LoVo (cell line): ENCODE measurements at regions not wholly inside any gene's neighbourhood (a gene's known extent, or its start where the extent isn't known, plus 50 kb on each side); places are given as distances from the start of the nearest gene placed in this dataset.

ENCODE experiments used
- DNase-seq: peaks from one replicate; pipeline ENCODE4 v3.0.0-alpha.2; 2016; ENCODE audit warnings: low spot score

DNA sequence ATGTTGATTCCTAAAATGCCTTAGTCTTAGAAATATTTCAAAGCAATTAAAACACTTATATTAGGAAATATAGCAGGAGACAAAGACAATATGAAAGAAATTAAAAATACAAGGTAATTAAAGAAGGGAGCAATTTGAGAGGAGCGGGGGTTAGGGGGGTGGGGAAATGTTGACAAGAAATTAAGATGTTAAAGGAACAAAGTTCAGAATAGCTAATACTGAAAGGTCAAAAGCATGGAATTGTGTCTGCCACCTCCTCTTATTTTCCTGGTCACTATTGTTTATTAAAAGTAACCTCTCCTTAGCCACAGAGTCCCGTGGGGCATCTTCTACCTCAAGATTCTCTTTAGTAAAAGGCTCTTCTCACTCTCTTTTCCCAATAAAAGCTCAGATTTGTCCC is 244.1 kb downstream of the MREG start:
- DNase-seq: no peak

DNA sequence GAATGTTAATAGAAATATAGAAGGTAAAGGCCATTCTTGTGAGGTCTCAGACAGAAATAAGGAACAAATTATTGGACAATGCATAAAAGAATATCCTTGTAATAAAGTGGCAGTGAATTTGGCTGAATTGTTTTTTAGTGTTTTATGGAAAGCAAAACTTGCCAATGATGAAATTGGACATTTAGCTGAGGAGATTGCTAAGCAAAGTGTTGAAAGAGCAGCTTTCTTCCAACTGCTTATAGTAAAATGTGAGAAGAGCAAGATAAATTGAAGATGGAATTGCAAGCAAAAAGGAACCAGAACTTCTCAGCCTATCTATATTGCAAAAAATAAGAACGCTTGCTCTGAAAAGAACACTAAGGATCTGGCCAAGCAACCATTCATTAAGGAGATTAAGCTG is 245.7 kb downstream of the MREG start:
- no peak for DNase-seq

DNA sequence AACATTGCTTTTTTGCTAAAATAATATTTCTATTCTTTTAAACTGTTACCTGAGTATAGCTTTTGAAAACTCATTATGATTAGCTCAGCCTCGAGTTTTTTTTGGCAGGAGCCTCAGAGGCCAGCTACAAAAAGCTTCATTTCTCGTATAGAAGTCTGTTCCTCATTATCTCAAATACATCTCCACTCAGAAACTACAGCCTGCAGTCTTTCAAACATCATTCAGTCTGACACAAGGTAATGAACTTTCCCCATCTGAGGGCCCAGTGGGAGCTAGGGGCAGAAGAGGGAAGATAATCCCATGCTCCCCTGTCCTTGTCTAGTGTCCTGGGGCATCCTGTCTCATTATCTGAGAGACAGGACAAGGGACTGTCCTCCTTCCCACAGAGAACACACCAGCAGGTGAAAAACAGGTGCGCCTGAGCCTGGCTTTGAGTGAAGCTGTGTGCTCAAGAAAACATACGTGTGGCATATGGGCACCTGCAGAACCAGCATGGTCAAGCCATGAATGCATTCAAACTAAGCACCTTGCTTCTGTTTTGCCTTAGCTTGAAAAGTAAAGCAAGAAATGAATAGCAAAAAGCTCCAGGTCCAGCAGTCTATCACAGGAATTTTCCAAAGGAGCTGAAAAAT is 247.5 kb downstream of the MREG start:
- no peak for DNase-seq

DNA sequence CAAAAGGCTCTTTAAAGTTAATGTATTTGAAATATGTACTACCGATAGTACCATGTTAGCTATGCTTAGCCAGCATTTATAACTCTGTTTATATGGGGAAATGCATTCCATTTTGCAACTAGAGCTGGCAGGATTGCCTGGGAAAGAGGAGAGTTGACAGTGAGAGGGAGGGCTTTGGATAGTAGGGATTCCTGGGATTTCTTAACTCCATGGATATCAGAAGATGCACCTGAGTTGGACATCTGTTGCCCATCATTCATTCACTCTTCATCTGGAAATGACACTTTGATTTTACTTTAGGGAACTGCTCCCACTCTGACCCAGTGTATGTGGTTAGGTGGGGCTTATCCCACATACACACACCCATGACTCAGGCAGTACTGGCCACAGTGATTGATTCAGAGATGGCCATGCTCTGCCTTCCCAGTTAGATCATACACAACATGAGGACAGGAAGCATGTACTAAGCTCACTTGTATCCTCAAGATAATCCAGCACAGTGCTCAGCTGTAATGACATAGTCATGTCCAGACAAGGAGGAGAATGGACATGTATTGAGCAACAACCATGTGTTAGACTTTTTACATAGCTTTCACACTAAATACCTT is 248.8 kb downstream of the MREG start:
- DNase-seq: no peak

DNA sequence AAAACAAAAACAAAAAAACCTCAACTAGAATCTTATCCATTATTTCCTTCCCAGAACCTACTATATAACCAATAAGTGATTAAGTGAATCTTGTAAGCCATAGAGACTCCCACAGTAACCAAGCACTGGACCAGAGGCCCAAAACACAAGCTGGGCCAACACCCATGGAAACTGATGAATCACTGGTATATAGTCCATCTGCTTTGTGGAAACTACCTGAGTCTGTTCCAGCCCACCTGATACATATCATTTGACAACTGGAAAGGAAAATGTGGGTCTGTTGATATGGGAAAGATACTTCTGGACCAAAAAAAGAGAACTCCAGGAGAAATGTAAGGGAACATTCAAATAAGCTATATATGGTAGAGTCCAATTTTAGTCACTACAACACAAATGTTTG is 252.8 kb downstream of the MREG start:
- no peak for DNase-seq

DNA sequence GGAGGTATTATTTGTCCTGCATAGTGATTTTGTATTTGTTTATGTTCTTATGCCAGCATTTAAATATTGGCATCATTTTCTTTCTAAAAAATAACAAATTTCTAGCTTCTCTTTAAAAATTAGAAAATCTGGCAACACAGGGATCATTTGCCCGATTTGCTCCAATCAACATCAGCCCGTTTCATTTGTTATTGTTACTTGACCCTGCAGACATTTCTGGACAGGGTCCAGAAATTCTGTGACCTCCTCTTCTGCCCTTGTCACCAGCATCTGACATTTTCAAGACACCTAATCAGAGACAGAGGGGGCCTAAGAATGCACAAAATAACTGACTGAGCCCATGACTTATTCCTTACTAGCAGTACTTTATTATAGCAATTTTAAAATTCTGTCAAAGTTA is 253.3 kb downstream of the MREG start:
- no peak for DNase-seq

DNA sequence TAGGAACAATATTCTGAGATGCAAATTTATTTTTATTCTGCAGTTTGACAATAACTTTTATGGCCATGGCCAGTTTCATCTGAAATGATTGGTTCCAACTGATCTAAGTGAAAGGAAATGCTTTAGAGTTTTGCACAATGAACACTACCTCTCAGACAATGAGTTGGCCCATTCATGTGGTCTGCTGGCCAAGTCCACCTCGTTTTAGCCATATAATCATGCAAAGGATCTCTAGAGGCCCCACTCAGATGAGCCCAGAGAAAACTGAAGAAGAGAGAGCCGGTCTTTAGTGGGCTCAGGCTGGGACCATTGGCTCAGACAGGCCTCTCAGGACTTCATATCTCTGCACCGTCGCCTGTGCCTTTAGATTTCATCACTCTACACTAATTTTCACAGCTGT is 254.7 kb downstream of the MREG start:
- DNase-seq: no peak

DNA sequence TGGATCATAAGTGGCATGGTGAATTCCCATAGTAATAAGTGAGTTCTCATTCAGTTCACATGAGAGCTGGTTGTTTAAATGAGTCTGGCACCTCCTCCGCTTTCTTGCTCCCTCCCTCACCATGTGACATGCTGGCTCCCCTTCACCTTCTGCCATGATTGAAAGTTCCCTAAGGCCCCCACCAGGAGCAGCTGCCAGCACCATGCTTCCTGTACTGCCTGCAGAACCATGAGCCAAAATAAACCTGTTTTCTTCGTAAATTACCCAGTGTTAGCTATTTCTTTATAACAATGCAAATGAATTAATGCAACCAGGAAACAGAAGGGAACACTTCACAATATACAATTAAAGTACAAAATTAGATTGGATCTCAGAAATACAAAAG is 257.0 kb downstream of the MREG start:
- DNase-seq: no peak

DNA sequence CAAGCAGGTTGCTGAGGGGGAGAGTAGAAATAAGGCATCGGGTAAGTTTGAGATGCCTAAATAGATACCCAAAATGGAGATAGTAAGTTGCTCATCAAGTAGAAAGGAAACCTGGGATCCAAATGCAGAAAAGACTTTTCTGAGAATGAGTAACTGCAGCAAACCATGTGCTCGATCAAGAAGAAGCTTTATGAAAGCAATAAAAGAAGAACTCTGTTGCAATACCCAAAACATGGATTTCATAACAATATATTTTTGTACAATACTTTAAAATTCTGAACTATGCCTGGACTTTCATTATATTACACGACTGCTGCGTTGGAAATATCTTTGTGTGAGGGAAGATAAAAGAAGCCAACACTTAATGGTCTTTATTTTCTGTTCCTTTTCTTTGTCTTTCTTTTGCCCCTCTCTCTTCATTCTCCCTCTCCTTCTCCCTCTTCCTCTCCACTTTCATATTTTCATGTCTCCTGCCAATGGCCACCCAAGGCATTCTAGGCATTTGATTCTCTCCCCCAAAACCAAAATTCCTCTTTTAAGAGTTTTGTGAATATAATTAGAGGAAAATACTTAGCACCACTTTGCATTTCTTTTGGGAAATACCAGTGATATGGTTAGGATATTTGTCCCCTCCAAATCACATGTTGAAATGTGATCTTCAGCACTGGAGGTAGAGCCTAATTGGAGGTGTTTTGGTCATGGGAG is 257.6 kb downstream of the MREG start:
- DNase-seq: no peak

DNA sequence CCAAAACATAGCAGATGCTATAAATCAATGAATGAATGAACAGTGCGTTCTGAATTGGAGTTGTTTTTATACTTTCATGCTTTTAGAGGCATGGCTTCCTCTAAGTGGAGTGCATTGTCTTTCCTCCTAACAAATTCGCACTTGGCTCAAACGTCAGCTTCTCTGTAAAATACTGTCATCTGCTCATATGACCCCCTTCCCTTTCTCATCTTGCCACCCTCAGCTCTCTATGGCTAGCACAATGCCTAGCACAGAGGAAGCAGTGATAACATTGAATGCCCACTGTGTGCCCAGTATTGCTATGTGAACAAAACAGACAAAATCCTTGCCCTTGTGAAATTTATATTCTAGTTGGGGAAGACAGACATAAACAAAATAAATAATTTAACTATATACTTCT is 258.8 kb downstream of the MREG start:
- no peak for DNase-seq

DNA sequence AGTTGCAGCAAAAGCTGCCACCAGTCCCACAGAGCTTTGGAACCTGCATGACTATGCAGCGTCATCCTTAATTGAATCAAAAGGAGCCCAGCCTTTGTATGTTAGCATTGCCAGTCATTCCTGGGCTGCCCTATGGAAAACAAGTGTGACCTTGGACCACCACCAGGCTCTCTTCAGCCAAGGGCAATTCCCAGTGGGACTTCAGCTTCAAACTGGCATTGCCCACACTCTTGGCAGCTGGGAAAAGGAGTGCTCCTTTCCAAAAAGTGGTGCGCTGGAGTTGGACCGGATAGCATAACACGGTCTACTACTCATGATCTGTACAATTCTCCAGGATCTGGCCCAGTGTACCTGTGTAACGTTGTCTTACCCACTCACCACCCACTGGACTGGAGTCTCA is 259.5 kb downstream of the MREG start:
- DNase-seq: no peak

DNA sequence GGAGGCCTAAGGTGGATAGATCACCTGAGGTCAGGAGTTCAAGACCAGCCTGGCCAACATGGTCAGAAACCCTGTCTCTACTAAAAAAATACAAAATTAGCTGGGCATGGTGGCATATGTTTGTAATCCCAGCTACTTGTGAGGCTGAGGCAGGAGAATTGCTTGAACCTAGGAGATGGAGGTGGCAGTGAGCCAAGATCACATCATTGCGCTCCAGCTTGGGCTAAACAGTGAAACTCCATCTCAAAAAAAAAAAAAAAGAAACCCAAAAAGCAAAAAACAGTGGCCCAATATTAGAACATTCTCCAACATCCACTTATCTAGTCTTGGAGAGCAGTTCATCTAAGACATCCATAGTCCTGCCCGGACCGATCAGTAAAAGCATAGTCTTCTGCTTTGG is 260.4 kb downstream of the MREG start:
- no peak for DNase-seq

DNA sequence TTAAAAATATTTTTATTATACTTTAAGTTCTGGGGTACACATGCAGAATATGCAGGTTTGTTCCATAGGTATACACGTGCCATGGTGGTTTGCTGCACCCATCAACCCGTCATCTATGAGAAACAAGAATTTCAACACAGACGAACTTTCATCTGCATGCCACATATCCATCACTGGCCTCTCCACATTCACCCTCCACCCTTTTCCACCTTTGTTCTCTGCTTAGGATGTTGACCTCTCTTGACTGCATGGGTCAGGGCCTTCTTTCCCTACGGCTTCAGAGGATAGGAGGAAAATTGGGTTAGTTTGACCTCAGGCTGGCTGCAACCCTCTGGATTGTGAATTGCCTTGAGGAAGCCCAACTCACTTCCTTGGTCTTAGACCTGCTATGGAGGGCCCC is 260.9 kb downstream of the MREG start:
- no peak for DNase-seq

DNA sequence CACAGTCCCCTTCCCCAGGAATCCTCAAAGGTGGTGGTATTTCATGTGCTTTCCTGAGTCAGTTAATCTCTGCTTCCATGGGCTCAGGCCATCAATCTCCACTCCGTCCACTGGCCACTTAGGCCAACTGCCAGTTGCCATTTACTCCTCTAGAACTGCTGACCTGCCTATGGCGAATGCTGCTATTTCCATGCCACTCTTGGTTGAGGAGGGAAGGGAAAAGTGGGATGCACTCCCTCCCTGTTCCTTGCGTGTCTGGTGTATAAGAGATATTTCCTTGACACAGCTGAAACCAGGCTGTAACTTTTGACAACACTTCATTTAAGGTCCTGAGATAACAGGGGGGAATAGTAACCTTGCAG is 261.5 kb downstream of the MREG start:
- no peak for DNase-seq

DNA sequence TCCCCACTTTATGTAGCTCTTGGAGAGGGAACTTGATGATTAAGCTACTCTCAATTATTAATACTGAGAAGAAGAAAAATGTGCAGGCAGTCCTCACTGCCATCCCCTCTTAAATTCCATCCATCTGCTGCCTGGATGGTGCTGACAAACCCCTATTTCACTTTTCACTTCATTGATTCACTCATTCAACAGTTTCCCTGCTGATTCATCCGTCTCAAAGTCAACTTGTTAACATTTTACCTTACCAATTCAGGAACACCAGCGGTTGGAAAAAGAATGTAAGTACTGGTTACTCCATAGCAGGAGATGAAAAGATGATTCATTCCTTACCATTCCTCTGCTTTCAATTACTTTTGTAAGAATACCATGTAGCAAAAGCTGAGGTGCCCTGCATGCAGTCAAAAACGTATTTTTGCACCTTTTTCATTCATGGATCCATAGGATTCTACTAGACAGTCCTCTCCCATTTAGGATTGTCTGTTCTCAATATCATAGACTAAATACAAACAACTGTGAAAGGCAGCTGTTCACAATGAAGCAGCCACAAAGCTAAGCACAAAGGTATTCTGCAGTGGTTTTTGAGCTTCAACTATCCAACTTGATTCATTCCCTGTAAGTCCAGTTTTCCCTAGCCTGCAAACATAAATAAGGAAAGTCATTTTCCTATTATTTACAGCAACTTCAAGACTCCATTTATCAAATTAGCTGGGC is 262.0 kb downstream of the MREG start:
- no peak for DNase-seq

DNA sequence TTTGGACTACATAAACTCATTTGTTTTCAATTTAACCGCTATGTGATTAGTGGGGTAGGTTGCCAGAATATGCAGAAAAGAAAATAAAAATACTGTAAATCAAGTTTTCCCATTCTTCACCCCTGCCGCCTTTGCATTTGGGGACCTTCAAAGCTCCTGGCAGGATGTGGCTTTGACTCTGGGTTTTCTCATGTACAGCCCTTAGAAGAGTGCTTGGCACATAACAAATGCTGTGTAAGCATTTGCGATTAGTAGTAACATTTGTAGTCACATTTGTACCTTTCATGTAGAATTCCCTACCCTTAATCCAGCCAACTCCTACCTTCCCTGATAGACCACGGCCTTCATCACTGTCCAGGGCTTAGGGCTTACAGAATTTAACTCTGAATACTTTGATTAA is 262.6 kb downstream of the MREG start:
- no peak for DNase-seq

DNA sequence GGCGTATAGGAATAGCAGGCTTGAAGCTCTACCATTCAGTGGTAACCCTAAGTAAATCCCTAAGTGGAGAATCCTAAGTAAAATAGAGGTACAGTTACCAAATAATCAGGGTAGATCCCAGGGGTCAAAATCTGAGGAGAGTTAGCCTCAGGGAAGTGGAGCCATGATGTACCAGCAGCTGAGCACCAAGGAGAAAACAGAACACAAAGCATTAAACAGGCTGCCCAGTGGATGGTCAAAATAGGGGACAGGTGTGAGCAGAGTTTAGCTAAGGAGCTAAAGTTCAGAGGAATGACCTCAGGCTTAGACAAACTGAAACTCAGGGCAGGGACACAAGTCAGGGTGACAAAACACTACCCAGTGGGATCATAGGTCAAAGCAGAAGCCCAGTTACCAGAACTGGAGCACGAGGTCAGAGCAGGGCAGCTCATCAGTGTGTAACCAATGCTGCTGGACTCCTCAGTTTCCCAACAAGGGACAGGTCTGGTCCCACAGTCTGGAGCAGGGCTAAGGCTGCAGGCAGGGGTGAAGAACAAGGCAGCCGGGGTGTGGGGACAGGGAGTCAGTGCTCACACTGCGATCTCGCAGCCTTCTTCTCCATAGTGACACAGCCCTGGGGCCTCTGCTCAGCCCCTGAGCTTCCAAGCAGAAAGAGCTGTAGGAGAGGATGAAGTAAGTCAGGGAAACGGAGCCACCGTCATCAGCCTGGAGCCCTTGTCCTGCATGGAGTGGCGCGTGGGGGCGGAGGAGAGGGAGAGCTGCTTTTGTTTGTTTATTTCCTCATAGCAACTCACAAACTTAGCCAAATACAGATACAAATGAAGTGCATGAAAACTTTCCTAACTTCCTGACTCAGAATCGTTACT is 264.0 kb downstream of the MREG start:
- no peak for DNase-seq

DNA sequence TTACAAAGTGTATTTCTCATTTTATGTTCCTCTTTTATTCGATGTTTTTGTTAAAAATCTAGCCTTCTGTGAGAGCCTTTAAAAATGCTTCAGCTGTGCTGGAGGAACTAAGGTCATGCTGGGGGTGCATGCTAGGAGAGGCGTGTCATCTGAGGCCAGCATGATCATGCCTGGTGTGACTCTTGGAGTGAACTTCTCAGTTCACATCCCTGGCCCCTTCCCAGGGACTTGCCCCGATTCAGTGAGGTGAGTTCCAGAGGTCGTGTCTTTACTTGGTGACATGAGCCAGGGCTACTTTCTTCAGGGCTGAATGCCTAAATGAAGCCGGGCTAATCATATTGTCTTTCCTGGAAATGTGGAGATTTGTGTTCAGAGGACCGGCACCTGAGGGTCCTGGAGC is 264.9 kb downstream of the MREG start:
- DNase-seq: no peak

DNA sequence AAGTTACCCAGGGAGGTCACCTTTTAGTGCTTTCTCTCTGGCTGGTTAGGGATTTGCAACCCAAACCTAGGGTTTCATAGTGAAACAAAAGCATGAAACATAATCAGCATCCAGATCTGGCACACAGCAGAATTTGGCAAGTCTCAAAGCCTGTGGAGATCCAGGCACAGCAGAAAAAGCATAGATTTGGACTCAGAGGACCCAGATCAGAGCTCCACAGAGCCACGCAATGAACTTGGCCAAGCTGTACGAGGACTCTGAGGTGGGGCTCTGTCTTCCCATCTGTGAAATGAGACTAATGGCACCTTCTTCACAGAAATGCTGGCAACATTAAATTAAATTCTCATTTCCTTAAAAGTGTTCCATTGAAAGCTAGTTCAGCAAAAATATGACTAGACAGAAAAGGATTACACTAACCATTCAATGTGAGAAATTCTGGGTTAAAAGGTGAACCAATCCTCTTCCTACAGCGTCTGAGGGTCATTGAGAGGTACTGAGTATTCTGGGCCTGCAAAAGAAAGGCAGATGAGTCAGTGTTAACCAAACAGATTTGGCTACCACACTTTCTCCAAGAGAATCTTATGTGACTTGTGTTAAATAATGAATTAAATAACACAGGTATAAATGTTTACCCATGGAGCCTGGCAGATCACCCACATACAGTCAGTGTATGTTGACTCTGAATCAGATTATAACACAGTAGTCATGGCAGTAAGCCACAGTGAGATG is 266.3 kb downstream of the MREG start:
- DNase-seq: no peak

DNA sequence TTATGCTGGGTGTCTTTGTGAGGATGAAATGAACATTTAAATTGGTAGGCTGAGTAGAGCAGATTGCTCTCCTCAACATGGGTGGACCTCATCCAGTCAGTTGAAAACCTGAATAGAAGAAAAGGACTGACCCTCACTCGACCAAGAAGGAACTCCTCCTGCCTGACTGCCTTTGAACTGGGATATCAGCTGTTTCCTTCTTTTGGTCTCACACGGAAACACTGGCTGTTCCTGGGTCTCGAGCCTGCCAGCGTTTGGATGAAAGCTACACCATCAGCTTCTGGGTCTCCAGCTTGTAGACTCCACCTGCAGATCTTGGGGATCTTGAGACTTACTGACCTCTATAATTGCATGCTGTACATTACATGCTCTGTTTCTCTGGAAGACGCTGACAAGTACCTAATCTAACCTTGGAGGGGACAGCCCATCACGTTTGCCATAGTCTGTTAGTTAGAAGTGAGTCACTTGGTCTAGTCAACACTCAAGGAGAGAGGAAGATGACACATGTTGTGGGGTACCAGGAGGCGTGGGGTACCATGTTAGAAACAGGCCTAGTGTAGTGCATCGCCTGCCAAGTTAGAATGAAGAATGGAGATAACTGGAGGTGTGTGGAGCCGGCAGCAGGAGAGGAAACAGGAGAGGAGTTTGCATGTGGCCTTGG is 267.0 kb downstream of the MREG start:
- DNase-seq: no peak

DNA sequence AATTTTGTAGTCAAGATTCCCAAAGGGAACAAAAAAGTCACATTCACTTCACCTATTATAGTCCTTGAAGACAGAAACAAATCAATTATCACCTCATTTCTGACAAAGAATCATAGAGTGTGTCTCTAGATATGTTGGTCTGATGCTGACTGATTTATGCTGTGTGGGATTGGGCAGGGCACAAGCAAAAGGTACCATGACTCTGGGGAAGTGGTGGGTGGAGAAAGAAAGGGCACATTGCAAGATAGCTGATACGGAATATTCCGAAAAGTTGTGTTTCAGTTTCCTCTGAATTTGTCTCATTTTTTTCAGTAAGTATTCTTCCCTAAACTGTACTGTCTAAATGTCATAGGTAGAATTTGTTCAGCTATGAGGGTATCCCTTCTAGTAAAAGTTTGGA is 268.0 kb downstream of the MREG start:
- DNase-seq: no peak
